ENCODE measurements at regions not wholly inside any gene's neighbourhood (a gene's known extent, or its start where the extent isn't known, plus 50 kb on each side); places are given as distances from the start of the nearest gene placed in this dataset.
"Not testable (repeated sequence)": the region's sequence is repeated elsewhere in the genome, so short reads cannot be mapped to it uniquely, and the experiment has no call there.

DNA sequence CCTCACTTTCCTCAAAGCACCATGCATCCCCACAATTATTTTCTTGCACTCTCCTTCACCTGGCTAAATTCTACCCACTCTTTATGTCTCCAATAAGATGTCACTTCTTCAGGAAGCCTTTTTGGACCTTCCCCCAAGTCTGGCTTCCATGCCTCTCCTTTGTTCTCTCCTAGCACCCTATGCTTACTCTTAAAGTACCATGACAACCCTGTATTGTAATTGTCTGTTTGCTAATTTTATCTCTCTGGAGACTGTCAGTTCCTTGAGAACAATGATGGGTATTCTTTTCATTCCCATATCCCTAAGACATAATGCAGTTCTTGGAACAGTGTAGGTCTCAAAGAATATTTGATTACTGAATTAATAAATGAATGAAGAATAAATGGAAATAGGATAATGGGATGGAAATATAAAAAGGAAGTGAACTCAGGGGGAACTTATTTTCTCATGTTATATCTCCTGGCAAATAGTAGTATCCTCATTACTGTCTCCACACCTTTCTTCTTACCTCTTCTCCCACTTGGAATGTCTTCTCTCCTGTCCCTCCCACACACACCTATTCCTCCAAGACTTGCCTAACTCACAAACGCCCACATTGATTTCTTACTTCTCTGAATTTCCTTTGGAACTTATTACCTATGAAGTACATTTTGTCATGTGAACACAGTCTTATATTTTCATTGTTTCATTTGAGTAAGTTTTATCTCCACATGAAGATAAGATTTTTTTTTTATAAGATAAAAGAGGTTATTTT lies 499.1 kb downstream of the NFIB start:
- no peak for DNase-seq (ENCODE audit: low read depth)

DNA sequence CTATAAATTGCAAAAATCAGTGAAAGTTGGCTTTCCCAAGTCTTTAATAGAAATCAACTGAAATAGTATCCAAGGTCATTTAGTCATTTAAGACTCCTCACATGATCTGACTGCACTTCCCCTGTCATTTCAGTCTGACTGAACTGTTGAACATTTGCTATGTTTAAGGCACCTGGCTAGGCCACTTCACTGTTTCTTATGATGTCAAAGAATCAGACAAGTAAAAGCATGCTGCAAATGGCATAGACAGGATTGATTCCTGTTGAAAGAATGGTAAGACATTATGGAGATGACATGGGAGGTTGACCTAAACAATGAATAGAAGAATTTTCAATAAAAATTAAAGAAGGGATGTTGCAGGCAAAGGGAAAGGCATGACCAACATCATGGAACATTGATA lies 502.1 kb downstream of the NFIB start:
- DNase-seq (ENCODE audit: low read depth), result no peak

DNA sequence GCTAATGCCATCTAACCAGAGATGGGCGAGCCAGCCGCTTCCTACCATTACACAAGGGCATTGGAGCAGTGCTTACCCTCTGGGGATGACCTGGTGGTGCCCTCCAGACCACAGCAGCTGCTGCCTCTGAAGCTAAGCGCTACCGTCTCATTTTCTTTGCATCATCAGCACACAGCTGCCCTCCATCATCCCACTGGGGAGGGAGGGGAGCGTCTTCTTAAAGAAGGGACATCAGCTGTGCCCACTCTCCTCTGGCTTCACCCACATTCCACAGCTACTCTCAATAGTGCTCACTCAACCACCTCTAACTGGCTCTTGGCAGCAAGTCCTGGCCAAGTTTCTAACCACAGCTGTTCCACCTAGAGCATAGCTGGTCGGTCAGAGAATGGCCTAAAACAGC lies 503.4 kb downstream of the NFIB start:
- no peak for DNase-seq (ENCODE audit: low read depth)

DNA sequence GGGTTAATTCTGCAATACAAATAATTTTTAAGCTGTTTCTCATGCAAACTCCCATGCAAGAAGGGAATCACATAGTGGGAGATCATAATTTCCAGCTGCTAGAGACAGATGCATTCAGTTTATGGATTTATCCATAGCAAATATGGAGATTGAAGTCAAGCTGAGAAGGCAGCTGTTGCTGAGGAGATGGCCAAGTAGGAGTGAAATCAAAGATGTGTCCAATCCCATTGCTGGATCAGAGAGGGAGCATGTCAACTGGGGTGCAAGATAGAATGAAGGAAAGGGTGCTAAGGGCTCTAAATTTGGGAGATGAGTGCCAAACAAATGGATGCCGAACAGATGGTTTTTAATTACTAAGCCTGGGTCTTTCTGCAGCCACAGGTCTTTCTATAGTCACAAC lies 504.5 kb downstream of the NFIB start:
- DNase-seq (ENCODE audit: low read depth), result no peak

DNA sequence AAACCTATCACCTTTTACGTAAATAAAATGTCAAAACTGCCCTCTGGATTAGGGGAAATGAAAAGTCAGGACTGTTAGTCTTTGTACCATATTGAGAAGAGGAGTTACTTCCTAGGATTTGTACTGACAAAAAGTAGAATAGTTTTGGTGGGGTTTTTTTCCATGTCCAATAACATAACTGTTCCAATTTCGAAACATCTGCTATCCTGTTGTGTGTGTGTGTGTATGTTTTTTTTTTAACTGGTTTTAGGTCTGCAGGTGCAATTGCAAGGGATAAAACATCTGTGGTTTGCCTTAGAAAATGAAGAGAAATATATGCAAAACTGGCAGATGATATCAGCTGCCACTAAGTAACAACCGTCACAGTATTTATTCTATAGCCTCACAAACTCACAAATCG lies 506.8 kb downstream of the NFIB start:
- DNase-seq (ENCODE audit: low read depth), result no peak

DNA sequence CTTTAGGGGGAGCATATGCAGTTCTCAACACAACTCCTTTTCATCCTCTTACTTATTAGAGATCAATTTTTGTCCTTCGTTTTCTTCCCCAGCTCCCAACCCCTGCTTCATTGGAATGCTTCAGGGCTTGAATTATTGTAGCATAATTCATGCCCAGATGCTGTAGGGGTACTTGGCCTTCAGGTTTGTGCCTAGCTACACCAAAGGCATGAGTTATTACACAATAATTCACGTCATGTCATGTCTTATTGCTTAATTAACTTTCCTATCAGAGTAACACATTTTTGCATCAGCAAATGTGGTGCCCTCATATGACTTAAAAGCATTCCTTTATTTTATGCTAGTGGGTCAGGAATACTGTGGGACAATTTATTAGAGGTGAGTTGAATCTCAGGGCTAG lies 507.2 kb downstream of the NFIB start:
- no peak for DNase-seq (ENCODE audit: low read depth)

DNA sequence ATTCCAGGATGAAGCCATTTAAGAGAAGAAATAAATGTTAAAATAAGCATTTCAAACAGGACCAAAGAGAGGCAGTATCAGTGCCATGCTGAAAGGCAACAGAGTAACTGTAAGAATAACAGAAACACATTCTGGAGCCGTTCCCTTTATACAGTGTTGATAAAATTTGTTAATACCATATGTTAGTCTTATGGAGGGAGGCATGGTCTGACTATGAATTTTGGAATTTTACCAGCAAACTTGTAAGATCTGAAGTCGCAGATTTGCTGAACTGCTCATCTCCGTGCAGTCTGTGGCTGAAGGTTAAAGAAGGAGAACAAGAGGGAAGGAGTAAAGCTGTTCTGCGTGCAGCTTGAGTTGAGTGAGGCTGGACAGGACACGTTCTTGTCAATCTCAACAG lies 508.4 kb downstream of the NFIB start:
- DNase-seq (ENCODE audit: low read depth), result no peak

DNA sequence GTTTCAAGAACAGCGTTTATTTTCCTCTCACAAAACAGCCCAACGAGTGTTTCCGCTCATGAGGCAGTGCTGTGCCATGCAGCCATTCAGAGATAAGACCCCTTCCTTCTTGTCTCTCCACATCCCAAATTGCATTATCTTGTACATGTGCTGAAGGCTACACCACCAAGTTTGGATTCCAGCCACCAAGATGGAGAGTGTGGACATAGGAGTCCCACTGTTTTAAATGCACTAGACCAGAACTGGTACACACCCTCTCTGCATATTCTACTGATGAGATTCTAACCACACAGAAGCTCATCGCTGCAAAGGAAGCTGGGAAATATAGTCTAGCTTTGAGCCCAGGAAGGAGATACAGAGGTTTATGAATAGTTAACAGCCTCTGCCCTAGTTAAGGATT lies 509.4 kb downstream of the NFIB start:
- no peak for DNase-seq (ENCODE audit: low read depth)

DNA sequence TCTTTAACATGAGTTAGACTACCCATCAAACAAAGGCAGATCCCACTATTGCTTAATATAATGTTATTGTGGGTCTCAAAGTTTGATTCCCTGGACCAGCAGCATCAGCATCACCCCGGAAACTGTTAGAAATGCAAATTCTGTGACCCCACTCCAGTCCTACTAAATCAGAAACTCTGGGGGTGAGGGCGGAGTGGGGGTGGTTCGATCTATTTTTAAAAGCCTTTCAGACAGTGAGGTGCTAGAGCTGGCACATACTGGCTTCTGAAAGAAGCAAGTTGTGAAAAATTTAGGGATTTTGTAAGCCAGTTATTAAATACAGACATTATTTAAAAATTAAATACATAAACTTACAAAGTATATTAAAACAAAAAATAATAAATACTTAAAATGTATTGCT lies 513.2 kb downstream of the NFIB start:
- DNase-seq (ENCODE audit: low read depth), result no peak

DNA sequence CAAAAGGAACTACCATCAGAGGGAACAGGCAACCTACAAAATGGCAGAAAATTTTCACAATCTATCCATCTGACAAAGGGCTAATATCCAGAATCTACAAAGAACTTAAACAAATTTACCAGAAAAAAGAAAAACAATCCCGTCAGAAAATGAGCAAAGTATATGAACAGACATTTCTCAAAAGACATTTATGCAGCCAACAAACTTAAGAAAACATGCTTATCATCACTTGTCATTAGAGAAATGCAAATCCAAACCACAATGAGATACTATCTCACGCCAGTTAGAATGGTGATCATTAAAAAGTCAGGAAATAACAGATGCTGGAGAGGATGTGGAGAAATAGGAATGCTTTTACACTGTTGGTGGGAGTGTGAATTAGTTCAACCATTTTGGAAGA lies 516.2 kb downstream of the NFIB start:
- not testable (repeated sequence) for DNase-seq (ENCODE audit: low read depth)

DNA sequence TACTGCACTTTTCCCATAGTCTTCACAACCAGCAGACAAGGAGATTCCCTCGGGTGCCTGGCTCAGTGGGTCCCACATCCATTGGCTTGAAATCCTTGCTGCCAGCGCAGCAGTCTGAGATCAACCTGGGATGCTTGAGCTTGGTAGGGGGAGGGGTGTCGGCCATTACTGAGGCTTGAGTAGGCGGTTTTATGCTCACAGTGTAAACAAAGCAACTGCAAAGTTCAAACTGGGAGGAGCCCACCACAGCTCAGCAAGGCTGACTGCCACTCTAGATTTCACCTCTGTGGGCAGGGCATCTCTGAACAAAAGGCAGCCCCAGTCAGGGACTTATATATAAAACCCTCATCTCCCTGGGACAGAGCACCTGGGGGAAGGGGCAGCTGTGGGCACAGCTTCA lies 512.3 kb upstream of the MPDZ start:
- no peak for DNase-seq (ENCODE audit: low read depth)

DNA sequence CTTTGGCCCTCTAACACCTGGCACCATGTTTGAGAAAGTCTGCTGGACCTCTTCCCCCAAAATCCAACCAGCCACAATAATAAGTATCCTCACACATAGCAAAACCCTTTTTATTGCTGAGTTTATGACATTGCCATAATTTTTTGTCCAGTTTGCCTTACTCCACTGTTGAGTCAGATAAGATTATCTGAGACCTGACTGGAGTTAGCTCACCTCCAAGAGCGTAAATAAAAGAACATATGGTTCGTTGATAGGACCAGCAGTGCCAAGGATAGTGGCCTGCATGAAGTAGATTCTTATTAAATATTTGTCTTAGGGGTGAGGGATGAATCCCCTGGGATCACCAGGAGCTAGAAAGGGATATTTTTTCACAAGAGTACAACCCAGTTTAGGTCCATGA lies 510.6 kb upstream of the MPDZ start:
- DNase-seq (ENCODE audit: low read depth), result no peak

DNA sequence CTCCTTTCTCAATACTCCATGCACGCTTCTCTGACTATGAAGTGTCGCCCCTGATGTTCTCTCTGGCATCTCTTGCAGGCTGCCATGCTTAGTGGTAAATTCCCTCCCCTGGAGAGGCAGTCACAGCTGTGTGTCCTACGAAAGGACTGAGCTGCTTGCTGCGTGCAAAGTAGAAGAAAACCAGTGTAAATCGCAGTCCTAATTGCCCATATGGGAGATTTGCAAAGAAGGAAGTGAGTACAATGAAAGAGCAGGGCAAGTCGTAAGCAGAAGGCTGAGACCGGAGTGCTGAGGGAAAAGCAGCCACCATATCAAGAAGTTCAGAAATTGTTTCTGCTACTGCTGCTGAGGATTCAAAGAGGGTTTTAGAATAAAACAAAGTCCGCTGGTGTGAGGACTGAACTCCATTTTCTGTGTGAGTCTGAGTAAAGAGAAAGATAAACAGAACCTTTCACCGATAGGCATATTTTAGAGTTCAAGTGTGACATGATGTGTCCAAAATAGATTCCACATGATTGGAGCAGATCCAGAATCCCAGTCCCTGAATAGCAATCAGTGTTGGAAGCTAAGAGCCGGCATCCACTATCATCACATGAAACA lies 507.8 kb upstream of the MPDZ start:
- peak; percentile 36 for DNase-seq (ENCODE audit: low read depth)

DNA sequence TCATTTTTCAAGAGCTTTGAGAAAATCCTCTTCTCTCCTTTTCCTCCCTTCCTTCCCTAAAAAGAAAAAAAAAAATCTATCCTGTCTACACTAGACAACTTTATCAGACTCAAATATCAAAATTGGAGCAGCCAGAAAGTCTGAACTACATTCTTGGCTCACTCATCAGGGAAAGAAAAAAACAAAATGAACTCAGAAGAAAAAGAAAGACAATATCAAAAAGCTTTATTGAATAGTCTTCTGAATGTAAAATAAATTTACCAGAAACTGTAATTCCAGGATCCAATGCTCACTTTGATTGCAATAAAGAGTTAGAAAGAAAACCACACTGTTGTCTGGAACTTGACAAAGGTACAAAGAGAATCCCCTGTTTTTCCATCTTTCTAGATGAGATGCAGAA lies 507.2 kb upstream of the MPDZ start:
- DNase-seq (ENCODE audit: low read depth), result no peak

DNA sequence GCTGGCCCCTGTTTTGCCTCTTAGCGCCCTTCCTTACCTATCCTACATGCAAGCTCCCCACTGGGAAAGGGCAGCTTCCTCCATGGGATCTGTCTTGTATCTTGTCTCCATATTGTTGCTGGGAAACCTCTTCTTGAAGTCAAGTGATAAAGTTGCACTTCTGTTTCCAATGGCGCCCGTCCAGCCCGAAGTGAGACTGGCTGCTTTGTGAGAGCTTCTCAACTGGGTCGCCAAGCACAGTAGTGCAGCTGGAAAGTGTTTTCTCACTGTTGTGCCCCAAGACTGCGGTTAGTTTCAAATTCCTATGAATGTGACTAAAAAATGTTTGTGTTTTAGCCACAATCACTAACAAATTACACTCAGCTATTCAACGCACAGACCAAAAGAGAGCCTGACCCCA lies 506.6 kb upstream of the MPDZ start:
- no peak for DNase-seq (ENCODE audit: low read depth)

DNA sequence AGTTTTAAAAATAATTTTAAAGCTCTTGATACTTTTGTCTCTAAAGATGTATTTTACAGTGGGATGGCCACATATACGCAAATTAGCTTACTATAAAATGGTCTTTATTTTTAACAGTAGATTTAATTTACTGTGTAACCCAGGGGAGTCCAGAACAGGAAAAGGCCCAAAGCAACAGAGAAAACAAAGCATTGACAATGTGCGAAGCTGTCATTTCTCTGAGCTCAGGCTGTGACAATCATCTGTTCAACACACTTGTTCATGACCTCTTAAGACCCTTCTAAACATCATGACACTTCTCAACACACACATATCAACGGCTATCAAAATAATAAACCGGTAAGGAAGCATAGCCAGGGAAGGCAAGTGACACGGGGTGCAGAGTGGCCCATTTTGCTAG lies 499.6 kb upstream of the MPDZ start:
- no peak for DNase-seq (ENCODE audit: low read depth)

DNA sequence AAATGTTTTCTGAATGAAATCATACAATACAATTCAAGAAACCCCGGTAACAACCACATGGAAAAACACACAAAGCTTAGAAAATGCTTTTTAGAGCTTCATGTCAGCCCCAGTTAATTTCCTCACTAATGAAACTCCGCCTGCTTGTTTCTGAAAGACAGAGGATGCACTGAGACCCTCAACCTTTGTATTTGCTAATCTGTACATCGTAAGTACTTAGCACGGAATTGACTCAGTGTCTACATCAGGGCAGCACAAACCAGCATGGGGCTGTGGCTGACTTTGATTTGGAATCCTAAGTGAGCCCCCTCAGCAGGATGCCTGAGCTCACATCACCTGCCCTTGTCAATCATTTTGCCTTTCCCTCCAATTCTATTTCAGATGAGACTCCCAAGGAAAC lies 499.1 kb upstream of the MPDZ start:
- no peak for DNase-seq (ENCODE audit: low read depth)

DNA sequence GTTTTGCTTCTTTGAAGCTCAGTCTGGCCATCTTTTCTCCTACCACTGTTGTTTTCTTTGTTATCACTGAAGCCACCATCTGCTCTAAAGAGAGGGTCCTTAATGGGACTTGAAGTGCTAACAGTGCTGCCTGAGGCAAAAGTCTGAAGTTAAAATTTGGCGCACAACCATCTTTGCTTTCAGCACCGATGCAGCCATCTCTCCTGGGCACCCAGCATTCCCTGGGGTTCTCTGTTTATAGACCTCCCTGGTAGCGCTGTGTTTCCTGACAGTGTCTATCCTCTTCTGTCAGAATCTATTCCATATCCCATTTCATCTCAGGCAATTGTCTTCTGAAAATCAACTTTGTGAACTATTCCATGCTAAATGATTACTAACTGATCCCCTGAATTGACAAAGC lies 491.5 kb upstream of the MPDZ start:
- no peak for DNase-seq (ENCODE audit: low read depth)

DNA sequence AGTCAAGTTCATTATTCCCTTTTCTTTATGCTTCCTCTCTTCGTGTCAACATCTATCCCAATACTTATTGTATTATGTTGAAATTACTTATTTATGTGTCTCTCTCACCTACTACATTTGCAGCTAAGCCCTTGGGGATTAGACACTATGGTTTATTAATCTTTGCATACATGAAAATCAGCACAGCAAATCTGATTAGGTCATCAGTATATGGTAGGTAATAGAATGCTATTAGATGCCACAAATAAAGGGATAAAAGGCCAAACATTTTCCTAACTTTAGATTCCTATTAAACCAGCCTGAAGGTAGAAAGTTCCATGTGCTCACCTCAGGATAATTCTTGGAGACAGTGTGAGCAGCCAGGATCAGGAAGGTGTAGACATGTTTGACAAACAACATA lies 490.1 kb upstream of the MPDZ start:
- no peak for DNase-seq (ENCODE audit: low read depth)

DNA sequence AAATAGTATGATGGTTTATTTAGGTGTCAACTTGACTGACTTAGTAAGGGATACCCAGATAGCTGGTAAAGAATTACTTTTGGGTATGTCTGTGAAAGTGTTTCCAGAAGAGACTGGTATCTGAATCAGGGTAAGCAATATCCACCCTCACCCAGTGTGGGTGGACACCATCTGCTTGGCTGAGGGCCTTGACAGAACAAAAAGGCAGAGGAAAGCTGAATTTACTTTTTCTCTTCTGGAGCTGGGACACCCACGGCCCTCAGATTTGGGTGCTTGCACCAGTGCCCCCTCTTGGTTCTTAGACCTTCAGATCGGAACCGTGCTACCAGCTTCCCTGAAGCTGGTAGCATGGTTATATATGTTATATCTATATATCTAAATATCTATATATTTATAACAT lies 489.5 kb upstream of the MPDZ start:
- DNase-seq (ENCODE audit: low read depth), result no peak

DNA sequence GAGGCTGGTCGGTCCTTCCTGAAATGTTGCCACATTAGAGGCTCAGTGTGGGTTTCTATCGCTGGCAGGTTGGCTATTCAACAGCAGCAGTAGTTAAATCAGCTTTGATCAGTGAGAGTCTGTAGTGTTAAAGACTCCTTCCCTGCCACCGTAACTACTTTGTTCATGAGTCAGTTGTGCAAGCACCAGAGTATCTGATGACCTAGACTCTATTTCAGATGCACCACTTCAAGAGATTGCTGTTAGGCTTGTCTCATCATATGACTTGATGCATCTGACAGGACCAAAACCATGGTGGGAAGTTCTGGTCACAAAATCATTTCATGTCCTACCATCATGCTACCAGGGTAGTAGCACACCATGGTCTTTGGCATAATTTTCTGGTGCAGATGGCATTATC lies 482.7 kb upstream of the MPDZ start:
- DNase-seq (ENCODE audit: low read depth), result no peak

DNA sequence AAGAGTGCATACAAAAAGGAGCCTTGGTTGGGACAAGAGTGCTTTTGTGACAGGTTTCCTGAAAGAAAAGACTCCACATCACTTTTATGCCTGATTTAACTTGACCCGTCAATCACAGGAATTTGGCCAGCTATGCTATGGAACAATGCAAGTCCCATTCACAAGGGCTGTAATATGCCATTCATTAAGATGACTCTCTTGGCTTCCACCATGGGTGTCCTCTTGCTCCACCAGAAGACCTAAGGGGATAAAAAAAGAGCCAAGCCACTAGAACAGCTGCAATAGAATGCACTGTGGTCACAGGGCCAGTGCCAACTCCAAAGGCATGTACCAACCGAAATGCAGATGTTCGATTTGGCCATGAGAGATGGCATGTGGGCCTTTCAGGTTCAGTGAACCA lies 480.1 kb upstream of the MPDZ start:
- no peak for DNase-seq (ENCODE audit: low read depth)

DNA sequence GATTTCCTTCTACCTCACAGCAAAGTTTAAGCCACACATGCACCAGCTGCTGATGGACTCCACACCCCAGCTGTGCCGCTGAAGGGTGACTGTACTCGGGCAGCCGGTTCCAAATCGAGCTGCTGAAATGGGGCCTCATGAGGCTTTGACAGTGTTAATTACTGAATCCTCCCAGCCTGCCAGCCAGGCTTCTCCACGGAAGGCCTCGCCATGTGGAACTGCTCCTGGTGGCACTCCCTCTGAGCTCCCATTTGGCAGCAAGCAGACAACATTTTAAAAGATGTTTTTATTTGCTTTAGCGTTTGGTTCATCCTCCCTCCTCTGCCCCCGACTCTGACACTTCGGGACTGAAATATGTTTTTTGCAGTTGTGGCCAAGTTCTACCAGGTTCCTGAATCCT lies 479.4 kb upstream of the MPDZ start:
- DNase-seq (ENCODE audit: low read depth), result no peak

DNA sequence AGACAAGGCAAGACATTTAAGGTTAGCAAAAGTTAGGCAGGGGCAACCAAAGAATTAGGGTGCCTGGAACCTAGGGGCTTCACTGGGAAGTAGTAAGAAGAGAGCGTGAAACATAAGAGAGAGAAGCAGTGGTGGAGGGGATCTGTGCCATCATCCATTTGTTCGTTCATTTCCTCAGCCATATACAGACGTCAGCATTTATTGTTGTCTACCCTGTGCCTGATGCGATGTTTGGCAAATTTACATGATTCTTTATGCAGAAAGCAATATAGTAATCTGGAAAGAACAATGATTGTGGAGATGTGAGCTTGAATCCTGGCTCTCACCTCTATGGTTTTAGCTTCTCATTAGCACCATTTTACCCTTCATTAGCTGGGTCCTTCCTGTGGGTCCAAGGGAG lies 477.5 kb upstream of the MPDZ start:
- DNase-seq (ENCODE audit: low read depth), result no peak

All from stromal cell of bone marrow (primary cell).